GM19238 (cell line): ENCODE measurements at regions not wholly inside any gene's neighbourhood (a gene's known extent, or its start where the extent isn't known, plus 50 kb on each side); places are given as distances from the start of the nearest gene placed in this dataset.
"Not testable (repeated sequence)": the region's sequence is repeated elsewhere in the genome, so short reads cannot be mapped to it uniquely, and the experiment has no call there.

Experiments
- DNase-seq: peaks from one replicate; pipeline ENCODE4 v3.0.0; 2011; ENCODE audit warnings: low spot score; ENCODE audit not compliant: insufficient read length

DNA sequence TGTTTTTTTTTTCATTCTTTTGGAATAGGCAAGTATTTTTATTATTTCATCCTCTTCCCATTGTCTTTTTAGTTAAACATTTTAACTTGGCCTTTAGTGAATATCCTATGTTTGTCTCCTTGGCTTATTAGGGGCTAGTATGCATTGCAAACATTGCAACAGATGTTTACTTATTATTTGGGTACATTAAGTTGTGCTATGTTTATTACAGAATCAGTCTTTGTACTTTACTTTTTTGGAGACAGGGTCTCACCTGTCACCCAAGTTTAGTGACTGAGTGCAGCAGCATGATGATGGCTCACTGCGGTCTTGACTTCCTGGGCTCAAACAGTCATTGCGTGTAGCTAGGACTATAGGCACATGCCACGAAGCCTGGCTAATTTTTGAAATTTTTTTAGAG, 51.1 kb upstream of the NUDT6 start:
- DNase-seq, result no peak

GRCh38 chr4:122976111-122976510, 53.7 kb upstream of the NUDT6 start:
- no peak for DNase-seq

DNA sequence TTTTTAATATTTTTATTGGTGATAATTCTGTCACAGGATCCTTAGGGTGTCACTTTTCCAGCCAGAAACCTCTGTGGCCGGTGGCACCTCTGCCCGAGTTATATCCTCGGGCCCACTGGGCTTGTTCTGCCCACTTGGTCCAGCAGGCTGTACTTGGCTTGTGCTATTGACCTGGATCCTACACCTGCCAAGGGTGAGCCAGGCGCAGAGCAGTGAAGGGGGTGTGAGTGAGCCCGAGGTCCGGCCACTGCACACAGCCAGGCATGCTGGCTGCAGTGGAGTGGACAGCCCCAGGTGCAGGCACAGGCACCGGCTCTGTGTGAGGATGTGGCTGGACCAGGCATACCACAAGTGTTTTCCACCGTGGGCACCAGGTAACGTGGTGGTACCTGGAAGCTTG, 54.7 kb upstream of the NUDT6 start:
- DNase-seq, result no peak

GRCh38 chr4:122978109-122978508, 55.7 kb upstream of the NUDT6 start:
- no peak for DNase-seq

DNA sequence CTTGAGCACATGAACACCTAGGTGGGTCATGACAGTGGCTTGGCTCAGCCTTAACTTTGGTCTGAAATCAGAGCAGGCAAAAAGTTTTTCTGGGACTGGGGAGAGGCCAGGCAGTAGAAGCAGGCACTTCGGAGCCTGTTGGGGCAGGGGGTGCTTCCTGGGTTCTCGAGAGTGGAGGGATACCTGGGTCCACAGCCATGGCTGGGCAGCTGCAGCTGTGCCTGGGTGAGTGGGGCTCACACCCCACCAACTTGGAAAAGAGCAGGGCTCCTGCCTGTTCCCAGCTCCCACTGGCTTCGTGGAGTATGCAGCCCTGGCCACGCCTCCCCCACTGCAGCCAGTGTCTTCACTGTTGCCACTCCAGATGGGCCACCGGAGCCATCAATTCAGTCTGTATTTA, 56.4 kb upstream of the NUDT6 start:
- no peak for DNase-seq

DNA sequence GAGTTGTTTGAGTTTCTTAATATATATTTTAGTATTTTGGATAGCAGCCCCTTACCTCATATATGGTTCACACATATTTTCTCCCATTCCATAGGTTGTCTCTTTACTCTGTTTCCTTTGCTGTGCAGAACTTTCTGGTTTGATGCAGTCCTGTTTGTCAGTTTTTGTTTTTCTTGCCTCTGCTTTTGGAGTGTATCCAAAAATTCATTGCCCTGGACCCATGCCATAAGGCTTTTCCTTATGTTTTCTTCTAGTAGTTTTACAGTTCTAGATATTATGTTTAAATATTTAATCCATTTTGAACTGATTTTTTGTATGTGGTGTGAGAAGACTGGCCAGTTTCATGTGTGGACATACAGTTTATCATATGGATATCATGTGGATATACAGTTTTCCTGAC, 58.5 kb upstream of the NUDT6 start:
- no peak for DNase-seq

- DNase-seq, result no peak
These were observed 66.3 kb upstream of the NUDT6 start for GRCh38 chr4:122988696-122989095.

DNA sequence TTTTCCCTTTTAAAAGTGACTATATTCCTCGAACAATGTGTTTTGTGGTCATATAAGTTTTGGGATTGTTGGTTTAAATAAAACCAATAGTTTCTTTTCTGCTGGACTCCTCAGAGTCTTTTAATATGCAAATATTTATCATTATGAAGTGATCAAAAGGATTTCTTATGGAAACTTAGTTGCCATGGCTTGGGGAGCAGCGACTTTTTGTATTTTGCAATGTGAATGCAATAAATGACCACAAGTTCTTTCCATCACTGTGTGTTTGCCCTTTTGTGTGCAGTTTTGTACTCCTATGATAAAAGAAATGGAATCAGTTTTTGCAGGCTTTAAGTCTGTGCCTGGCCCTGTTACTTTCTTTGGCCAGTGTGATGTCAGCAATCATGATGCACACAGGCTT, 68.5 kb upstream of the NUDT6 start:
- no peak for DNase-seq

GRCh38 chr4:122992057-122992456, 69.7 kb upstream of the NUDT6 start:
- no peak for DNase-seq

DNA sequence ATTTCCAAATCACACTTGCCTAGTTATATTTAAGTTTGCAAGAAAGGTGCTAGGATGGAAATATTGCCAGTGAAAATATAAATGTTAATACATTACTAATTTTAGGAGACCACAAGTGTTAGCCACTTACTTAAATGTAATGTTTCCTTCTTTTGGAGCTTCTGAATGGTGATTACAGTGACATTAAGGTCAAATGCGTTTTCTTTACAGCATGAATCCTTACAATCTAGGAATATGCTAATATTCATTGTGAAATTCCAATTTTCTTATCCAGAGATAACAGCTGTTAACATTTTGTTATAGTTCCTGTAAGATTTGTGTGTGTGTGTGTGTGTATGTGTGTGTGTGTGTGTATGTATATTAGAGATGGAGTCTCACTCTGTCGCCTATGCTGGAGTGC, 70.2 kb upstream of the NUDT6 start:
- DNase-seq, result no peak

GRCh38 chr4:122996350-122996749, 74.0 kb upstream of the NUDT6 start:
- no peak for DNase-seq

DNA sequence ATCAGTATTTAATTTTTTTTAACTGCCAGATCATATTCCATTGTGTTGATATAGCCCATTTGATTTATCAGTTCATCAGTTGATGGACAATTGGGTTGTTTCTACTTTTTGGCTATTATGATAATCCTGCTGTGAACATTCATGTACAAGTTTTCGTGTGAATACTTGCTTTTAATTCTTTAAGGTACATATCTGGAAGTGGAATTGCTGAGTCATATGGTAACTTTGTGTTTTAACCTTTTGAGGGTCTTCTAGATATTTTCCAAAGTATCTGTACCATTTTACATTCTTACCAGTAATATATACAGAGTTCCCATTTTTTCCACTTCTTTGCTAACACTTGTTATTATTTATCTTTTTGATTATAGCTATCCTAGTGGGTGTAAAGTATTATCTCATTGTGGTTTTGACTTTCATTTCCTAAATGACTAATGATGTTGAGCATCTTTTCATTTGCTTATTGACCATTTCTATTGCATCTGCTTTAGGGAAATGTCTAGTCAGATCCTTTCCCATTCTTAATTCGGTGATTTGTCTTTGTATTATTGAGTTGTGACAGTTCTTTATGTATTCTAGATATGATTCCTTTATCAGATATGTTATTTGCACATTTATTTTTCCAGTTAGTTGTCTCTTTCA, 75.2 kb upstream of the NUDT6 start:
- no peak for DNase-seq

DNA sequence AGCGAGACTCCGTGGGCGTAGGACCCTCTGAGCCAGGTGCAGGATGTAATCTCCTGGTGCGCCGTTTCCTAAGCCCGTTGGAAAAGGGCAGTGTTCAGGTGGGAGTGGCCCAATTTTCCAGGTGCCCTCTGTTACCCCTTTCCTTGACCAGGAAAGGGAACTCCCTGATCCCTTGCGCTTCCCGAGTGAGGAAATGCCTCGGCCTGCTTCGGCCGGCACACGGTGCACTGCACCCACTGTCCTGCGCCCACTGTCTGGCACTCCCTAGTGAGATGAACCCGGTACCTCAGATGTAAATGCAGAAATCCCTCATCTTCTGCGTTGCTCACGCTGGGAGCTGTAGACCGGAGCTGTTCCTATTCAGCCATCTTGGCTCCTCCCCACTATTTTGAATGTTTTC, 81.7 kb upstream of the NUDT6 start:
- DNase-seq, result not testable (repeated sequence)

DNA sequence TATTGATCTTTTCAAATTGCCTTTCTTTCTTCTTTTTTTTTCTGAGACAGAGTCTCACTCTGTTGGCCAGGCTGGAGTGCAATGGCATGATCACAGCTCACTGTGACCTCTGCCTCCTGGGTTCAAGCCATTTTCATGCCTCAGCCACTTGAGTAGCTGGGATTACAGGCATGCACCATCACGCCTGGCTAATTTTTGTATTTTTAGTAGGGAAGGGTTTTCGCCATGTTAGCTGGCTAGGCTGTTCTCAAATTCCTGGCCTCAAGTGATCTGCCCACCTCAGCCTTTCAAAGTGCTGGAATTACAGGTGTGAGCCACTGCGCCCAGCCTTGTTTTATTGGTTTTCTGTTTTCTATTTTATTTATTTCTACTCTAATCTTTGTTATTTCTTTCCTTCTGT, 82.7 kb upstream of the NUDT6 start:
- not testable (repeated sequence) for DNase-seq

DNA sequence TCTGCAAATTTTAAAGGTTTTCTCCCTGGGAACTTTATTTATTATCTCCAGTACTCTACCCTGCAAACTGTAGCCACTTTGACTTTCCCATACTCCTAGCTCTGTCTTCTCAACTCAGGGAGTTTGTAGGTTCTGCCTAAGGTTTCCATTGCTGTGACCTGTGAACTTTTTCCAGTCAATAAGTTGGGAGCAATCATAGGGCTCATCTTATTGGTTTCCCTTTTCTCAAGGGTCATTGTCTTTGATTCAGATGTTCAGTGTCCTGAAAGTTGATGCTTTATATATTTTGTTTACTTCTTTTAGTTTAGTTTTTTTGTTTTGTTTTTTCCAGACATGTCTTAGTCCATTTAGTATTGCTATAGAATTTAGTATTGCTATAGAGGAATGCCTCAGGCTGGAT, 85.3 kb upstream of the NUDT6 start:
- no peak for DNase-seq

DNA sequence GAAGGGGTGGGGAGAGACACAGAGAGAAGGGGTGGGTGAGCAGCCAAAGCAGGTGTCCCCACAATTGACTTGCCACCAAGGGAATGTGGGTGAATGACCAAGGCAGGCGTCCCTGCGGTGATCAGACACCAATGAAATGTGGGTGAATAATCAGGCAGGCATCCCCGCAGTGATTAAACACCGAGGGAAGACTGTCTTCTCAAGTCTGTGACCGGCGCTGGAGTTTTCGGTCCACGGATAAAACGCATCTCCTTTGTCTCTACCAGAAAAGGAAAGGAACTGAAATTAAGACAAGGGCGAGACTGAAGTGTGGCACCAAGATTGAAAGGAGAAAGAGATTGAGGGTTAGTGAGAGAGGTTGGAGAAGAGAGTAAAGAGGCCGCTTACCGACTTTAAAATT, 90.0 kb upstream of the NUDT6 start:
- not testable (repeated sequence) for DNase-seq

- no peak for DNase-seq
These were observed 91.6 kb upstream of the NUDT6 start for GRCh38 chr4:123014038-123014437.

GRCh38 chr4:123017078-123017477, 94.7 kb upstream of the NUDT6 start:
- no peak for DNase-seq

DNA sequence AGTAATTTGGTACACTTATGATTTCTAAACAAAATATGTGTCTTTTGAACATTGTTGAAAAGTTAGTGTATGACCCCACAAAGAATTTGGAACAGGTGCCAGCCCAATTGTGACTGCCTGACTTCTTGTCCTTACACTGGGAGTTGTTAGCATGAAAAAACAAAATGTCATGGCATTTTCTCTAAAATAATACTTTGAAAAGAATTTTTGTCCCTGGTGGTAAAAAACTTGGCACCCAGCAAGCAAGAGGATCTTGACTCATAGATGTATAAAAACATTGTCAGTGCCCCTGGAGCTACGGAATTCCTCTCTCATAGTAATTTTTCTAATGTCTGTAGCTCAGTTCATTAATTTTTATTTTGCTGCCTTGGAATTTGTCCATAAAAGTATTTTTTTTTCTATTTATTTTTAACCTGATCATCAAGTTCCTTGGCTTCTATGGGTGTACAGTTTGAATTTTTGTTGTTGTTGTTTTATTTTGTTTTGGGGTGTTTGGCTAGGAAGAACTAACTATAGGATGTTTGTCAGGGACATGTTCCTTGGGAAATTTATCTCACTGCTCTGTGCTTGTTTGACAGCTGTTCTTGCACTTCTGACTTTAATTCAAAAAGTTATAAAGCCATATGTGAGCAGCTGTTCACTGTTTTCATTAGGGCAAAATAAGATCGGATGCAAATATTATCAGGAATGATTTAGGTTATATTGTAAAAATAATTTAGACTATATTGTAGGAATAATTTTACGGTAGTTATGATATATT, 95.4 kb upstream of the NUDT6 start:
- no peak for DNase-seq

GRCh38 chr4:123018396-123018775, 96.0 kb upstream of the NUDT6 start:
- DNase-seq, result no peak

GRCh38 chr4:123020285-123020684, 97.9 kb upstream of the NUDT6 start:
- DNase-seq, result no peak

- DNase-seq, result no peak
These were observed 101.2 kb upstream of the NUDT6 start for GRCh38 chr4:123023647-123024046.

- DNase-seq, result no peak
These were observed 102.3 kb upstream of the NUDT6 start for GRCh38 chr4:123024710-123025109.
